A204.1 (cell line): ENCODE measurements at regions not wholly inside any gene's neighbourhood (a gene's known extent, or its start where the extent isn't known, plus 50 kb on each side); places are given as distances from the start of the nearest gene placed in this dataset.

Source experiments
- FAIRE-seq: peaks from 2 replicates; lab custom pipeline; 2012; peaks lifted over from hg19 to GRCh38; lab: Jason Lieb, UNC

GRCh38 chr20:12593342-12593873, 415.4 kb upstream of the SPTLC3 start:
- FAIRE-seq = no peak

- FAIRE-seq = no peak
Measured at GRCh38 chr20:12594410-12595088, 414.2 kb upstream of the SPTLC3 start.

- no peak for FAIRE-seq
Measured at GRCh38 chr20:12595841-12596240, 412.9 kb upstream of the SPTLC3 start.

GRCh38 chr20:12596863-12597262, 411.9 kb upstream of the SPTLC3 start:
- no peak for FAIRE-seq

- no peak for FAIRE-seq
Measured at GRCh38 chr20:12597551-12597950, 411.2 kb upstream of the SPTLC3 start.

GRCh38 chr20:12598894-12599293, 409.9 kb upstream of the SPTLC3 start:
- no peak for FAIRE-seq

GRCh38 chr20:12599494-12599893, 409.3 kb upstream of the SPTLC3 start:
- no peak for FAIRE-seq

GRCh38 chr20:12605751-12606150, 403.0 kb upstream of the SPTLC3 start:
- no peak for FAIRE-seq

- no peak for FAIRE-seq
Measured at GRCh38 chr20:12610871-12611270, 397.9 kb upstream of the SPTLC3 start.

- FAIRE-seq = no peak
Measured at GRCh38 chr20:12614764-12615163, 394.0 kb upstream of the SPTLC3 start.

GRCh38 chr20:12617076-12617475, 391.7 kb upstream of the SPTLC3 start:
- no peak for FAIRE-seq

GRCh38 chr20:12623870-12624269, 384.9 kb upstream of the SPTLC3 start:
- no peak for FAIRE-seq

GRCh38 chr20:12627485-12627884, 381.3 kb upstream of the SPTLC3 start:
- no peak for FAIRE-seq

- FAIRE-seq = no peak
Measured at GRCh38 chr20:12638633-12639312, 370.0 kb upstream of the SPTLC3 start.

- no peak for FAIRE-seq
Measured at GRCh38 chr20:12640251-12640650, 368.5 kb upstream of the SPTLC3 start.

- no peak for FAIRE-seq
Measured at GRCh38 chr20:12641619-12642018, 367.2 kb upstream of the SPTLC3 start.

- FAIRE-seq = no peak
Measured at GRCh38 chr20:12644461-12644860, 364.3 kb upstream of the SPTLC3 start.

- FAIRE-seq = no peak
Measured at GRCh38 chr20:12649234-12649633, 359.5 kb upstream of the SPTLC3 start.

- no peak for FAIRE-seq
Measured at GRCh38 chr20:12653642-12654041, 355.1 kb upstream of the SPTLC3 start.

GRCh38 chr20:12659942-12660341, 348.8 kb upstream of the SPTLC3 start:
- FAIRE-seq = no peak

GRCh38 chr20:12660918-12661317, 347.9 kb upstream of the SPTLC3 start:
- FAIRE-seq = no peak

- no peak for FAIRE-seq
Measured at GRCh38 chr20:12670301-12670700, 338.5 kb upstream of the SPTLC3 start.

GRCh38 chr20:12673352-12673751, 335.4 kb upstream of the SPTLC3 start:
- FAIRE-seq = no peak

GRCh38 chr20:12677925-12678324, 330.8 kb upstream of the SPTLC3 start:
- FAIRE-seq = no peak
